Fibroblast of the aortic adventitia (primary cell): ENCODE measurements at regions not wholly inside any gene's neighbourhood (a gene's known extent, or its start where the extent isn't known, plus 50 kb on each side); places are given as distances from the start of the nearest gene placed in this dataset.

Source experiments
- DNase-seq: peaks from one replicate; pipeline ENCODE4 v3.0.0-alpha.2; 2010; ENCODE audit warnings: low read depth
- H3K4me3 ChIP-seq: 2 replicates; pipeline ENCODE4 v1.5.1; 2011; ENCODE audit warnings: low read depth, mild to moderate bottlenecking, control low read depth, low read length, moderate library complexity
- CTCF ChIP-seq: IDR thresholded peaks from 2 replicates; pipeline ENCODE4 v1.5.1; 2011; ENCODE audit warnings: mild to moderate bottlenecking, low read length, control low read depth, inconsistent platforms; ENCODE audit not compliant: insufficient read depth

DNA sequence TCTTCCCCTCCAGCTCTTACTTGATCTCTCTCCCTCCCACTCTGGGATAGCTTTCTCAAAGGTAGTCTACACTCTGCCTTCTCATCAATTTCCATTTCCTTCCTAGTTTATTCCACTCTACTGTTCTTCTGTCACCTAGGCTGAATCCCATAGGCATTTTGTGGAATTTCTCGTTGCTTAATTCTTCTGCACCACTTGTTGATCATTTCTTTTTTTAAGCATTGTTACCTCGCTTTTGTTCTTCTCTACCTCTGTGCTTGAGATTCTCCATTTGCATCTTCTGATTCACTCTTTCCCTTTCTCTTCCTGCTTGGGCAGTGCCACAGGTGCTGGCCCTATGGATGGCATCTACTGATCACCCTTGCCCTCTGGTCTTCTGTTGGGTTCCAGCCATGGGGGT lies 567.2 kb downstream of the CDH26 start:
- H3K4me3 ChIP-seq = no peak overlapping the region
- DNase-seq = no peak
- TF ChIP-seq CTCF = no peak

- no peak for DNase-seq
- no peak overlapping the region for H3K4me3 ChIP-seq
- TF ChIP-seq CTCF = no peak
Measured at GRCh38 chr20:60527656-60528055, 569.4 kb downstream of the CDH26 start.

DNA sequence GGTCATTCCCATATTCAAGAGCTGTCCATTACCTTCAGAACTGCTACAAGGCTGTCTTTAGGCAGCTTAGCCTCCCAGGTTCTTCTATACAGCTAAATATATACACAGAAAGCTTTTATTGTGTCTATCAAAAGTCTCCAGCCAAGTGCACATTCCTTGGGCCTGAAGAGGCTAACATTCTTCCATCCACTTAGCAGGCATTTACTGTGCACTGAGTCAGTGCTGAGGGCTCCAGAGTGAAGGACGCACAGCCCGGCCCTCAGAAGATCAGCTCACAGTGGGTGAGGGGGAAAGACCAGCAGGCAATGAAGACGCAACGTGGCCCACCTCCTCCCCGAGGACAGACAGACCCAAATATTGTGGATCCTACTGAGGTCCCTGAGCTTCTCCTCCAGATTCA lies 569.9 kb downstream of the CDH26 start:
- no peak overlapping the region for H3K4me3 ChIP-seq
- no peak for TF ChIP-seq CTCF
- no peak for DNase-seq

DNA sequence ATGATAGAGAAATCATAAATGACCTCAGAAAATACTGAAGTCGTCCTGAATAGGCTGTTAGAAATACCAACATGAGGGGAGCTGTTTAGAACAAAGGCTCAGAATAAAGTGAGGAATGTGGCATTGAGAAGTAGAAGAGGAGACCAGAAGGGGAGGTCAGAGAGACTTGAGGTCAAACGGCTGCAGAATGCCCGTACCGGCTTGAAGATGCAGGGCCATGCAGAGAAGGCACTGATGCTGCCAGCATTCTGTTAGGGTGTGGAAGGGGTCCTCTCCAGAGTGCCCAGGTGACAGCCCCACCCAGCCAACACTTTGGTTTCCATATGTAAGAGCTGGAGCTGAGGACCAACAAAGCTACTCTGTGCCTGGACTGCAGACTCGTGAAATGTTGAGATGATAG lies 570.9 kb downstream of the CDH26 start:
- no peak for DNase-seq
- H3K4me3 ChIP-seq = no peak overlapping the region
- TF ChIP-seq CTCF = no peak

GRCh38 chr20:60535211-60535610 lies 577.0 kb downstream of the CDH26 start:
- no peak overlapping the region for H3K4me3 ChIP-seq
- no peak for DNase-seq
- TF ChIP-seq CTCF = no peak

- no peak for DNase-seq
- H3K4me3 ChIP-seq = no peak overlapping the region
- no peak for TF ChIP-seq CTCF
Measured at GRCh38 chr20:60540591-60540990, 582.4 kb downstream of the CDH26 start.

GRCh38 chr20:60541991-60542390 lies 583.8 kb downstream of the CDH26 start:
- DNase-seq = no peak
- H3K4me3 ChIP-seq = no peak overlapping the region
- no peak for TF ChIP-seq CTCF
